ENCODE measurements at regions not wholly inside any gene's neighbourhood (a gene's known extent, or its start where the extent isn't known, plus 50 kb on each side); places are given as distances from the start of the nearest gene placed in this dataset.

GRCh38 chr6:92166666-92167065 lies 1252.7 kb downstream of the EPHA7 start:
- TF ChIP-seq CTCF (IDR thresholded peaks at IDR 0.05; ENCODE audit: borderline replicate concordance, insufficient read depth, low read depth, low read length) = no peak
- no peak overlapping the region for H3K4me3 ChIP-seq (ENCODE audit: low read depth, low read length)

- no peak for TF ChIP-seq CTCF (IDR thresholded peaks at IDR 0.05; ENCODE audit: borderline replicate concordance, insufficient read depth, low read depth, low read length)
- H3K4me3 ChIP-seq (ENCODE audit: low read depth, low read length) = no peak overlapping the region
Measured at GRCh38 chr6:92161953-92162352, 1257.4 kb downstream of the EPHA7 start.

- TF ChIP-seq CTCF (IDR thresholded peaks at IDR 0.05; ENCODE audit: borderline replicate concordance, insufficient read depth, low read depth, low read length) = no peak
Measured at GRCh38 chr6:92160226-92160625, 1259.1 kb downstream of the EPHA7 start.

GRCh38 chr6:92159046-92159445 lies 1260.3 kb downstream of the EPHA7 start:
- TF ChIP-seq CTCF (IDR thresholded peaks at IDR 0.05; ENCODE audit: borderline replicate concordance, insufficient read depth, low read depth, low read length) = no peak
- H3K4me3 ChIP-seq (ENCODE audit: low read depth, low read length) = no peak overlapping the region

More at GRCh38 chr6:92160226-92160625, 1259.1 kb downstream of the EPHA7 start:
- H3K4me3 ChIP-seq (ENCODE audit: low read depth, low read length) = no peak overlapping the region

- H3K4me3 ChIP-seq (ENCODE audit: low read depth, low read length) = no peak overlapping the region
- TF ChIP-seq CTCF (IDR thresholded peaks at IDR 0.05; ENCODE audit: borderline replicate concordance, insufficient read depth, low read depth, low read length) = no peak
Measured at GRCh38 chr6:92150553-92150952, 1268.8 kb downstream of the EPHA7 start.

DNA sequence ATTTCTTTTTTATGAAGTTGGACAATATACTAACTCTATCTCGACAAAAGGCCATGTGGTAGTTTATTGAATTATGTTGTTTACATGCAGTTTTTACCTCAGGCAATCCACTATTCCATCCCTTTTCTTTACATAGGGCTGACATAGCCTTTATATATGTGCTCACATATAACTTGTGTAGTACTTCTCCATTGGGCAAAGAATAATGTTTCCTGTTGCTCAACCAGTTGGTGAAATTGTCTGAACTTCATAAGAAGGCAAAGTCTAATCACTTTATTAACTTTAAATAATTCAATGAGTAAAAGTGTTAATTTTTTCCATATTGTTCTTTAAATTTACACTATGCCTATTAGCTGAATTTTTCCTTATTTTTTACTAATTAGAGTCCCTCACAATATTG lies 1272.1 kb downstream of the EPHA7 start:
- H3K4me3 ChIP-seq (ENCODE audit: low read depth, low read length) = no peak overlapping the region
- TF ChIP-seq CTCF (IDR thresholded peaks at IDR 0.05; ENCODE audit: borderline replicate concordance, insufficient read depth, low read depth, low read length) = no peak

DNA sequence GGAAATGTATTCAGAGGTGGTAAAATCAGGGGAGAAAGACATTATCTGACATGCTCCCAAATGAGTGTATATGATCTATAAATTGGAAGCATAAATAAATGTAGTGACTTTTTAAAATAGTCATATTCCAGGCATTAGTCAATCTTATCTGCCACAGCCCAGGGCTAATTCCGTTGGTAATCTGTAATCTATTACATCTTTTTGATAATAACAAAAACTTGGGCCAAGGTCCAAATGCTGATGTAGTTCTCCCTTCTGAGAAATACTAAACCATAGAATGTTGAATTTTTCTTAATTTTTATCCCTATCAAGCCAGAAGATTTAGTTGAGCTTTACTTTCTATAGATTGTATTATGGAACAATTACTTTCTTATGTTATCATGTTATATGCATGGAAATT lies 1279.8 kb downstream of the EPHA7 start:
- TF ChIP-seq CTCF (IDR thresholded peaks at IDR 0.05; ENCODE audit: borderline replicate concordance, insufficient read depth, low read depth, low read length) = no peak
- H3K4me3 ChIP-seq (ENCODE audit: low read depth, low read length) = no peak overlapping the region

Data from GM12875 (cell line).